Endodermal cell (in vitro differentiated cells): ENCODE measurements at regions not wholly inside any gene's neighbourhood (a gene's known extent, or its start where the extent isn't known, plus 50 kb on each side); places are given as distances from the start of the nearest gene placed in this dataset.

Experiments used
- DNase-seq: peaks from one replicate; pipeline ENCODE4 v3.0.0-alpha.2; 2017
- H3K27ac ChIP-seq: 2 replicates; pipeline ENCODE4 v1.5.1; 2013; ENCODE audit warnings: mild to moderate bottlenecking, low read depth, low read length, moderate library complexity
- H3K27me3 ChIP-seq: 2 replicates; pipeline ENCODE4 v1.6.1; 2013; ENCODE audit warnings: mild to moderate bottlenecking, low read length, moderate library complexity; ENCODE audit not compliant: insufficient read depth, control insufficient read depth, poor library complexity, severe bottlenecking
- H3K36me3 ChIP-seq: 2 replicates; pipeline ENCODE4 v1.7.0; 2013; ENCODE audit warnings: mild to moderate bottlenecking, low read length, moderate library complexity; ENCODE audit not compliant: control insufficient read depth, insufficient read depth
- H3K4me1 ChIP-seq: one replicate; pipeline ENCODE4 v1.7.0; 2013; ENCODE audit warnings: low read length; ENCODE audit not compliant: control insufficient read depth, insufficient read depth
- H3K4me3 ChIP-seq: 2 replicates; pipeline ENCODE4 v1.5.1; 2013; ENCODE audit warnings: mild to moderate bottlenecking, low read length, moderate library complexity
- H3K9ac ChIP-seq: 2 replicates; pipeline ENCODE4 v1.6.1; 2013; ENCODE audit warnings: mild to moderate bottlenecking, low read length, moderate library complexity; ENCODE audit not compliant: poor library complexity, severe bottlenecking; ENCODE audit errors: extremely low read depth
- H3K9me3 ChIP-seq: 2 replicates; pipeline ENCODE4 v1.6.1; 2013; ENCODE audit warnings: mild to moderate bottlenecking, low read length, moderate library complexity; ENCODE audit not compliant: control insufficient read depth
- H3K27ac Mint-ChIP-seq: 2 replicates; pipeline ENCODE4 v1.8.0; 2020; ENCODE audit warnings: mixed read lengths
- H3K27me3 Mint-ChIP-seq: 2 replicates; pipeline ENCODE4 v1.8.0; 2021; ENCODE audit warnings: mild to moderate bottlenecking, mixed read lengths; ENCODE audit not compliant: insufficient read depth
- H3K36me3 Mint-ChIP-seq: 2 replicates; pipeline ENCODE4 v1.8.0; 2020; ENCODE audit warnings: low read depth, mixed read lengths
- H3K4me1 Mint-ChIP-seq: 2 replicates; pipeline ENCODE4 v1.8.0; 2020; ENCODE audit warnings: mixed read lengths
- H3K4me3 Mint-ChIP-seq: 2 replicates; pipeline ENCODE4 v1.8.0; 2020; ENCODE audit warnings: mild to moderate bottlenecking, moderate library complexity, mixed read lengths
- H3K9me3 Mint-ChIP-seq: 2 replicates; pipeline ENCODE4 v1.8.0; 2020; ENCODE audit warnings: mild to moderate bottlenecking, mixed read lengths
- WGBS, 2 experiments: methylation state at CpG; one replicate each; pipeline versions ENCODE4 v1.1.5 to v1.1.7; 2013; ENCODE audit warnings: missing lambda C conversion rate in 2 of 2, mixed read lengths in 1 of 2; ENCODE audit not compliant: insufficient coverage in 1 of 2, insufficient read length in 1 of 2; 5-methylcytosine and 5-hydroxymethylcytosine counted together
- TF ChIP-seq, protein P1 (sequence below): fragments of 200-600 bp; sonication (generic); conservative IDR thresholded peaks from 2 replicates; pipeline ENCODE4 v1.5.0; 2021; ENCODE audit warnings: antibody characterized with exemption, mild to moderate bottlenecking

DNA sequence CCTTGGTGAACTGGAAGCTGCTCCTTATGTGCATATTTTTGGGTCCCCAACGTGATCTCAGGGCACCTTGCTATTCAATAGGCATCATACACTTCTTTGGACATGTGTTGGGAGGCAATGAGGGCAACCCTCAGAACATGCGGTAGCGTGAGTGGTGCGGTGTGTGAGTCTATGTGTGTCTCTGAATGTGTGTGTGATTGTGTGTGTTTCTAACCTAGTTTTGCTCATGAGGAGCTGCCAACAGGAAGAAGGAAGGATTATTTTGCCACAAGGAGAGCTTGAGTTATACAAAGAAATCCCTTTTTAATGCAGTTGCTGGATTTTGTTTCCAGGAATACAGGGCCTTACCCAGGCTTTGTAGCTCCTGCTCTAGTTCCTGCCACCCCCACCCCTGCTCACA, 75.8 kb upstream of the ITGA6 start:
- H3K4me1 ChIP-seq: no peaks in the 10 kb centered on the region
- H3K27ac ChIP-seq: no peak overlapping the region
- Mint-ChIP-seq H3K27ac (no peak overlapping the region), H3K36me3 (no peaks in the 10 kb centered on the region), H3K4me3 (no peak overlapping the region), H3K9me3 (peaks cover 9% of the 10 kb centered on the region), H3K4me1 (no peaks in the 10 kb centered on the region), H3K27me3 (peaks cover 16% of the 10 kb centered on the region)
- DNase-seq: no peak
- TF ChIP-seq, protein P1, sequence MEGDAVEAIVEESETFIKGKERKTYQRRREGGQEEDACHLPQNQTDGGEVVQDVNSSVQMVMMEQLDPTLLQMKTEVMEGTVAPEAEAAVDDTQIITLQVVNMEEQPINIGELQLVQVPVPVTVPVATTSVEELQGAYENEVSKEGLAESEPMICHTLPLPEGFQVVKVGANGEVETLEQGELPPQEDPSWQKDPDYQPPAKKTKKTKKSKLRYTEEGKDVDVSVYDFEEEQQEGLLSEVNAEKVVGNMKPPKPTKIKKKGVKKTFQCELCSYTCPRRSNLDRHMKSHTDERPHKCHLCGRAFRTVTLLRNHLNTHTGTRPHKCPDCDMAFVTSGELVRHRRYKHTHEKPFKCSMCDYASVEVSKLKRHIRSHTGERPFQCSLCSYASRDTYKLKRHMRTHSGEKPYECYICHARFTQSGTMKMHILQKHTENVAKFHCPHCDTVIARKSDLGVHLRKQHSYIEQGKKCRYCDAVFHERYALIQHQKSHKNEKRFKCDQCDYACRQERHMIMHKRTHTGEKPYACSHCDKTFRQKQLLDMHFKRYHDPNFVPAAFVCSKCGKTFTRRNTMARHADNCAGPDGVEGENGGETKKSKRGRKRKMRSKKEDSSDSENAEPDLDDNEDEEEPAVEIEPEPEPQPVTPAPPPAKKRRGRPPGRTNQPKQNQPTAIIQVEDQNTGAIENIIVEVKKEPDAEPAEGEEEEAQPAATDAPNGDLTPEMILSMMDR: no peak
- no peaks in the 10 kb centered on the region for H3K9me3 ChIP-seq
- no peaks in the 10 kb centered on the region for H3K27me3 ChIP-seq
- H3K9ac ChIP-seq: no peak overlapping the region
- no peaks in the 10 kb centered on the region for H3K36me3 ChIP-seq
- 94% methylated on average over 4 of the region's 4 CpGs; no CpG with 5 or more reads in 1 of the 2 experiments for WGBS, 2 experiments
- no peak overlapping the region for H3K4me3 ChIP-seq

DNA sequence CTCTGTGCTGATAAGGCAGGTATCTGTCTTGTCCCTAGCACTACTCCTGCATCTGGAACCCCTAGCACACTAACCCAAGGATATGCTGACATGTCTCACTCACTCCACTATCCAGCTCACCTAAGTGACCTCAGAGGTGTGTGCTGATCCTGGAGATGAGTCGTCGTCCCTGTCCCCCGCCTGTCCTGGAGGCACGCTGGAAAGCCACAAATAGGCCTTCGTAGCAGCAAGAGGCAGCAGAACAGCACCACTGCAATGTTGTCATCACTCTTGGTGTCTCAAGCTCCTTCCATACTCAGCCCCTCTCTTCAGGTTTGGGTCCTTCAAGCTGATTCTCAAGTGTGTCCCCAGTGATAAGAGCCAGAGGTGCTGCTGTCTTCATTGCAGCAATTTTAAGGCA, 73.0 kb upstream of the ITGA6 start:
- H3K27ac ChIP-seq: no peak overlapping the region
- TF ChIP-seq, protein P1: no peak
- Mint-ChIP-seq H3K4me1 (peaks cover 5% of the 10 kb centered on the region), H3K27me3 (peaks cover 17% of the 10 kb centered on the region), H3K9me3 (peaks cover 1% of the 10 kb centered on the region), H3K27ac (no peak overlapping the region), H3K36me3 (no peaks in the 10 kb centered on the region), H3K4me3 (no peak overlapping the region)
- WGBS, 2 experiments: 93 to 98% methylated on average over 5 of the region's 5 CpGs
- no peaks in the 10 kb centered on the region for H3K9me3 ChIP-seq
- H3K4me3 ChIP-seq: no peak overlapping the region
- H3K9ac ChIP-seq: no peak overlapping the region
- no peaks in the 10 kb centered on the region for H3K4me1 ChIP-seq
- H3K27me3 ChIP-seq: no peaks in the 10 kb centered on the region
- no peaks in the 10 kb centered on the region for H3K36me3 ChIP-seq
- no peak for DNase-seq

DNA sequence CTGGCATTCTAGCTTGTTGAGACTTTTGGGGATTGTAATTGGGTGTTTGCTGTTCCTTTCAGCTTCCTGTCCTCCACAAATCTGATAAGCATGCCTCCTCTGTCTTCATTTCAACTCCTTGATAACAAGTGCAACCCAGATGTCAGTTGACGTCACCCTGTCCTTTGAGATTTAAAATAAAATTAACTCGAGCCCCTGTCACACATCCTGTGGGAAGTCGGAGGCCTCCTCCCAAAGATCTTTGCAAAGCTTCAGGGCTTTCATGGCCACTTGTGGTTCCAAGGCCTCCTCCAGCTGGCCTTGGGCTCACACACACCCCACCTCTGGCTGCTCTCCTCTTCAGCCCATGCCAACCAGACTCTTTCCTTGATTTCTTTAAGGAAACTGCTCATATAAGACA, 69.9 kb upstream of the ITGA6 start:
- Histone ChIP-seq H3K27me3 (no peaks in the 10 kb centered on the region), H3K9me3 (no peaks in the 10 kb centered on the region), H3K9ac (no peak overlapping the region), H3K4me3 (no peak overlapping the region), H3K27ac (no peak overlapping the region), H3K4me1 (no peaks in the 10 kb centered on the region), H3K36me3 (no peaks in the 10 kb centered on the region)
- Mint-ChIP-seq H3K4me1 (peaks cover 5% of the 10 kb centered on the region), H3K27me3 (peaks cover 13% of the 10 kb centered on the region), H3K27ac (no peak overlapping the region), H3K36me3 (no peaks in the 10 kb centered on the region), H3K9me3 (peaks cover 1% of the 10 kb centered on the region), H3K4me3 (no peak overlapping the region)
- TF ChIP-seq, protein P1: no peak
- WGBS, 2 experiments: 85 to 90% methylated on average over 3 of the region's 3 CpGs
- DNase-seq: no peak
